ENCODE measurements at regions not wholly inside any gene's neighbourhood (a gene's known extent, or its start where the extent isn't known, plus 50 kb on each side); places are given as distances from the start of the nearest gene placed in this dataset.

DNA sequence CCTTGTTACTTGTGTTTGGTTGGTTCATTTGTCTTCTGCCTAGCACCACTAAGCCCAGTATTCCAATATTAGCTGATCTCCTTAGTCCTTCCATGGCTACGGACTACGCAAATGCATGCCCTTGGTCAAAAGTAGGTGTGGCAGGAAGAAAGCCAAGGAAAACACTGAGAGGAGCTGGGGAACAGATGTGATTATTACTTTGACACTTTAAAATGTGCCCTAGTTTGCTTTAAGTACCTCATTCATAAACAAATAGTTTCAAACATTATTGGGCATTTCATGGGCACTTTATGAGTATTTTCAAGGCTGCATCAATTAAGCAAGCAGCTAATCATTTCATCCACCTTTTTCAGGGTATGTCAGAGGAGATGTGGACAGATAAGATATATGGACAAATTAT is 60.1 kb upstream of the HDDC2 start:
- TF ChIP-seq, protein P1, sequence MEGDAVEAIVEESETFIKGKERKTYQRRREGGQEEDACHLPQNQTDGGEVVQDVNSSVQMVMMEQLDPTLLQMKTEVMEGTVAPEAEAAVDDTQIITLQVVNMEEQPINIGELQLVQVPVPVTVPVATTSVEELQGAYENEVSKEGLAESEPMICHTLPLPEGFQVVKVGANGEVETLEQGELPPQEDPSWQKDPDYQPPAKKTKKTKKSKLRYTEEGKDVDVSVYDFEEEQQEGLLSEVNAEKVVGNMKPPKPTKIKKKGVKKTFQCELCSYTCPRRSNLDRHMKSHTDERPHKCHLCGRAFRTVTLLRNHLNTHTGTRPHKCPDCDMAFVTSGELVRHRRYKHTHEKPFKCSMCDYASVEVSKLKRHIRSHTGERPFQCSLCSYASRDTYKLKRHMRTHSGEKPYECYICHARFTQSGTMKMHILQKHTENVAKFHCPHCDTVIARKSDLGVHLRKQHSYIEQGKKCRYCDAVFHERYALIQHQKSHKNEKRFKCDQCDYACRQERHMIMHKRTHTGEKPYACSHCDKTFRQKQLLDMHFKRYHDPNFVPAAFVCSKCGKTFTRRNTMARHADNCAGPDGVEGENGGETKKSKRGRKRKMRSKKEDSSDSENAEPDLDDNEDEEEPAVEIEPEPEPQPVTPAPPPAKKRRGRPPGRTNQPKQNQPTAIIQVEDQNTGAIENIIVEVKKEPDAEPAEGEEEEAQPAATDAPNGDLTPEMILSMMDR (conservative IDR thresholded peaks at IDR 0.05) = no peak
- no peak for TF ChIP-seq ZFX (IDR thresholded peaks at IDR 0.05)

Data from C4-2B (cell line).